HUES6 (cell line): ENCODE measurements at regions not wholly inside any gene's neighbourhood (a gene's known extent, or its start where the extent isn't known, plus 50 kb on each side); places are given as distances from the start of the nearest gene placed in this dataset.

Experiments
- H3K27ac ChIP-seq: 2 replicates; pipeline ENCODE4 v1.7.0; 2013; ENCODE audit warnings: low read depth, mild to moderate bottlenecking, low read length, inconsistent platforms
- H3K27me3 ChIP-seq: 2 replicates; pipeline ENCODE4 v1.6.1; 2013; ENCODE audit warnings: low read length; ENCODE audit not compliant: control insufficient read depth, insufficient read depth
- H3K36me3 ChIP-seq: 2 replicates; pipeline ENCODE4 v1.6.1; 2013; ENCODE audit warnings: low read length; ENCODE audit not compliant: control insufficient read depth, insufficient read depth
- H3K4me1 ChIP-seq: 2 replicates; pipeline ENCODE4 v1.6.1; 2013; ENCODE audit warnings: low read length; ENCODE audit not compliant: control insufficient read depth, insufficient read depth
- H3K4me3 ChIP-seq: 2 replicates; pipeline ENCODE4 v1.5.1; 2013; ENCODE audit warnings: low read depth, low read length
- H3K9ac ChIP-seq: one replicate; pipeline ENCODE4 v1.6.1; 2013; ENCODE audit warnings: mild to moderate bottlenecking, low read length
- H3K9me3 ChIP-seq: 2 replicates; pipeline ENCODE4 v1.6.1; 2013; ENCODE audit warnings: low read depth, low read length; ENCODE audit not compliant: control insufficient read depth, insufficient read depth

GRCh38 chr4:186917136-186917535 is 193.5 kb upstream of the FAT1 start:
- H3K27me3 ChIP-seq = no peaks in the 10 kb centered on the region
- no peaks in the 10 kb centered on the region for H3K36me3 ChIP-seq
- no peak overlapping the region for H3K9ac ChIP-seq
- H3K4me1 ChIP-seq = peaks cover 3% of the 10 kb centered on the region
- no peak overlapping the region for H3K4me3 ChIP-seq
- H3K9me3 ChIP-seq = no peaks in the 10 kb centered on the region
- H3K27ac ChIP-seq = no peak overlapping the region

GRCh38 chr4:186918466-186918865 is 194.8 kb upstream of the FAT1 start:
- H3K4me1 ChIP-seq = peaks cover 3% of the 10 kb centered on the region
- H3K9ac ChIP-seq = no peak overlapping the region

DNA sequence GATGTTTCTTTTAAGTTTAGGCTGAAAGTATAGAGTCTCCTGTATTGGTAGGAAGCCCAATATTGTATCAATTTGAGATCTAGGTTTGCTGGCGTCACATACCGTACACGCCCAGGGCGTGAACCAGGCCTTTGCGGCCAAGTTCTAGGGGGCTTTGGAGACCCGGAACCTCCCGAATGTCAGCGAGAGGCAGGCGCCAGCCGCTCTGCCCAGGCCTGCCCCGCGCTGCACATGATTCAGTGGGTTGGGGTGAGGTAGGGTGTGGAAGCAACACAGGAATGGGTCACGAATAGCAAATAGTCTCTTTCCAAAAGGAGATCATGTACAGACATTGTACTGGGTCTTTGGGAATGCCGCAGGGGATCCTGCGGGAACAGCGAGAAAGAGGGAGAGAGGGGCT is 195.7 kb upstream of the FAT1 start:
- Histone ChIP-seq H3K4me1 (peaks cover 3% of the 10 kb centered on the region), H3K36me3 (no peaks in the 10 kb centered on the region), H3K9ac (no peak overlapping the region), H3K27ac (no peak overlapping the region), H3K9me3 (no peaks in the 10 kb centered on the region), H3K4me3 (no peak overlapping the region), H3K27me3 (no peaks in the 10 kb centered on the region)

More at GRCh38 chr4:186918466-186918865, 194.8 kb upstream of the FAT1 start:
- H3K9me3 ChIP-seq = no peaks in the 10 kb centered on the region
- H3K27ac ChIP-seq = no peak overlapping the region
- H3K4me3 ChIP-seq = no peak overlapping the region
- H3K36me3 ChIP-seq = no peaks in the 10 kb centered on the region
- no peaks in the 10 kb centered on the region for H3K27me3 ChIP-seq

- Histone ChIP-seq H3K4me1 (no peaks in the 10 kb centered on the region), H3K27ac (no peak overlapping the region), H3K9ac (no peak overlapping the region), H3K36me3 (no peaks in the 10 kb centered on the region), H3K9me3 (no peaks in the 10 kb centered on the region), H3K4me3 (no peak overlapping the region), H3K27me3 (no peaks in the 10 kb centered on the region)
Observed at GRCh38 chr4:186920483-186920882, 196.8 kb upstream of the FAT1 start.

DNA sequence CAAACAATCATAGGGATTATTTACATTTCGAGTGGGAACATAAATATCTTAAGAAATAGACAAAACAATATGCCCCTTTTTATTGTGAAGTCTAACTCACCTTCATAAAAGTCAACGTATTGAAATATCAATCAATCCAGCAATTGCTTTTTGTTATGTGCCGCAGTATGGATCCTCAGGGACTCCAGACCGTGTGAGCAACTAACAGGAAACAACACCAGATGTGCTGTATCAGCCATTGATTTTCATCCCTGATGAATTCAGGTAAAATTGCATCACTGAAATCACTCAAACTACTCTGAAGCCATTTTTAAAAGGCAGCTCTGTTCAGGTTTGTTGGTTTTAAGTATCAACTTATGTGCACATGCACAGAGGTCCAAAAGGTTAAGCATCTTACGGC is 197.3 kb upstream of the FAT1 start:
- Histone ChIP-seq H3K9ac (no peak overlapping the region), H3K4me1 (no peaks in the 10 kb centered on the region), H3K9me3 (no peaks in the 10 kb centered on the region), H3K36me3 (no peaks in the 10 kb centered on the region), H3K27me3 (no peaks in the 10 kb centered on the region), H3K4me3 (no peak overlapping the region), H3K27ac (no peak overlapping the region)

- Histone ChIP-seq H3K27ac (no peak overlapping the region), H3K4me1 (no peaks in the 10 kb centered on the region), H3K9ac (no peak overlapping the region), H3K4me3 (no peak overlapping the region), H3K36me3 (no peaks in the 10 kb centered on the region), H3K9me3 (no peaks in the 10 kb centered on the region), H3K27me3 (no peaks in the 10 kb centered on the region)
Observed at GRCh38 chr4:186924723-186925122, 201.1 kb upstream of the FAT1 start.

DNA sequence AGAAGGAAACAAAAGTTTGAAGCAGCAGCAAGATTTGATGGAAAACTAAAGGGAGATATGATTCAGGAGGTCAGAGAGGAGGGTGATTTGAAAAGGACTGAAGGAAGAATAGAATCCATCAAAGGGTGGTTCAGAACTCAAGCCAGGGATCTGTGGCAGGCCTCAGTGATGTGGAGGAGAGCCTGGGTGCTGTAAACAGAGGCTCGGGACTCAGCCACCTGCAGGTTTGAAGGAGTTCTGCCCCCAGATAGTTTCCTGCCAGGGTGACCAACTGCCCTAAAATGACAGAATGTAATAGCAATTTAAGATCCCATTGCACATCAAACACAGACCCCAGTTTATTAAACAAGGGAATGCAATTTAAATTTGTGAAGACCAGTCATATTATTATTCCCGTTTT is 204.0 kb upstream of the FAT1 start:
- Histone ChIP-seq H3K4me1 (no peaks in the 10 kb centered on the region), H3K9ac (no peak overlapping the region), H3K27ac (no peak overlapping the region), H3K9me3 (peaks cover 2% of the 10 kb centered on the region; the same call in 1 of the 2 replicates), H3K27me3 (no peaks in the 10 kb centered on the region), H3K36me3 (no peaks in the 10 kb centered on the region), H3K4me3 (no peak overlapping the region)

GRCh38 chr4:186930024-186930423 is 206.4 kb upstream of the FAT1 start:
- Histone ChIP-seq H3K4me1 (no peaks in the 10 kb centered on the region), H3K9ac (no peak overlapping the region), H3K4me3 (no peak overlapping the region), H3K27me3 (no peaks in the 10 kb centered on the region), H3K27ac (no peak overlapping the region), H3K36me3 (no peaks in the 10 kb centered on the region), H3K9me3 (peaks cover 2% of the 10 kb centered on the region; the same call in 1 of the 2 replicates)

DNA sequence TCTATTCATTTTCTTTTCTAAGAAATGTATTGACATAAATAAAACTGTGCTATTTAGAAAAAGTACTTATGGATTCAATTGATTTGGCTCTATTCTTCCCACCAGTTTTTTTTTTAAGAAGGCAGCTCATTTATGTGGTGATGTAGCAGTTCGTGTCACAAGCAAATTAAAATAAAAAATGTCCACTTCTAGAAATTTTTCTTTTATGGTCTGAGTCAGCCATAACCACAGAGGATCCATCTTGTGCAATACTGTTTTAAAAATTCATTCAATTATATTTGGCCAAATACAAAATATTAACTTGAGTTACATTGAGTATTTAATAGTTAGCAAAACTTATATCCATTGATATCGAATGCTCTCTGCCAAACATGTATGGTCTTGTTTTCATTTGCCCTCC is 207.9 kb upstream of the FAT1 start:
- H3K36me3 ChIP-seq = no peaks in the 10 kb centered on the region
- no peak overlapping the region for H3K4me3 ChIP-seq
- no peak overlapping the region for H3K27ac ChIP-seq
- H3K27me3 ChIP-seq = no peaks in the 10 kb centered on the region
- H3K9ac ChIP-seq = no peak overlapping the region
- H3K9me3 ChIP-seq = peaks cover 2% of the 10 kb centered on the region; the same call in 1 of the 2 replicates
- H3K4me1 ChIP-seq = no peaks in the 10 kb centered on the region

DNA sequence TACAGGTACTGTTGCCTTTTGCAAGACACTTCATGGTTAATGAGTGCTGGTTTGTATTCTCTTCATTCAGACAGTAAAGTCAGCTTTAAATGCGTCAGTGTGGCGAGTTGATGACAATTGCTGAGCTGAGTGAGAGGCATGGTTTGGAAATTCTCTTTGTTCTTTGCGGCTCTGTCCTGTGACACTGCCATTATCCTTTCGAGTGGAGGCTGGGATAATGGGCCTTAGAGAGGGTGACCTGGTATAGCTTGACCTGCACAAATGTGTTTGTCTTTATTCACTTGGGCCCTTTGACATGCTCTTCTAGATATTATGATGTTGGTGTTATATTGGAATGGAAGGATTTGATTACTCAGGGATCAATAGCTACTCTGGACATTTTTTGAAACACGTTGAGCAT is 208.5 kb upstream of the FAT1 start:
- H3K27ac ChIP-seq = no peak overlapping the region
- no peak overlapping the region for H3K9ac ChIP-seq
- no peak overlapping the region for H3K4me3 ChIP-seq
- H3K36me3 ChIP-seq = no peaks in the 10 kb centered on the region
- no peaks in the 10 kb centered on the region for H3K27me3 ChIP-seq
- peaks cover 2% of the 10 kb centered on the region; the same call in 1 of the 2 replicates for H3K9me3 ChIP-seq
- no peaks in the 10 kb centered on the region for H3K4me1 ChIP-seq

DNA sequence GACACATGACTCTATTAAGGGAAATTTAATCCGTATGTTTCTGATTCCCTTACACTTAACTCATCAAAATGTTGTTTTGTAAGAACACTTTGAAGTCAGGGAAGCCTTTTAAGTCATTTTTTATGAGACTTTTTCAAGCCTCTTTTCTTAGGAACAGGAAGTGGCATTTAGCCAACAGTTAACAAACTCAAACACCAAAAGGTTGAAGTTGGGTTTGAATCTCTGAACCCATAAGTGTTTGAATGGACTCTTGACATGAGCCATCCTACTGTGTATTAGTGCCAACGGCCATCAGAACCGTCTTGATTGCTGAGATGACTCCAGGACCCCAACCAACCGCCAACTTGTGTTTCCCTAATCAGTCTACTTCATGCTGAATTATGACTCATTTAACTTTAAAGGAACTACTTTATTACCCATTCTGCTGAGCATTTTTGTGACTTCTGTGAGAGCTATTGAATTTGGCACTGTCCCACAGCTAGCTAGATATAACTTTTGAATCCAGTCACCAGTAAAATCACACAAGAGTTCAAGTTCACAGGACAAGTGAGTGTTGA is 209.1 kb upstream of the FAT1 start:
- Histone ChIP-seq H3K4me3 (no peak overlapping the region), H3K27ac (no peak overlapping the region), H3K9me3 (peaks cover 2% of the 10 kb centered on the region; the same call in 1 of the 2 replicates), H3K36me3 (no peaks in the 10 kb centered on the region), H3K9ac (no peak overlapping the region), H3K27me3 (no peaks in the 10 kb centered on the region), H3K4me1 (no peaks in the 10 kb centered on the region)

DNA sequence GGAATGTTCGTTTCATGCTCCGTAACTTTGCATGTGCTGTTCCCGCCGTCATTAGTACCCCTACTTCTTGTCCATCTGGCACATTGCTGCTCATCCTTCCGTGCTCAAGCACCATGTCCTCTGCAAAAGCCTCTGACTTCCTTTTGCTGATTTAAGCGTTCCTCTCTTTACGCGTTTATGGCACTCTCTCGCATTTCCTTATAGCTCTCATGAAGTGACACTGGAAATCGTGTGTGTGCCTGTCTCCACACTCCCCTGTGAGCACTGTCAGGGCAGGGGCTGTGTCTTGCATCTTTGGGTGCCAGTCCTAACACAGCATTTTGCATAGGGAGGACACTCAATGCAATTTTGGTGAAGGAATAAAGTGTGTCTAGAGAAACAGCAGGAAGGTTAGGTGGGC is 210.6 kb upstream of the FAT1 start:
- no peaks in the 10 kb centered on the region for H3K27me3 ChIP-seq

More for the DNA sequence above, 210.6 kb upstream of the FAT1 start:
- H3K4me1 ChIP-seq = 0 out of 2 replicates have a peak, but pooled peaks cover 5% of the 10 kb centered on the region
- H3K4me3 ChIP-seq = no peak overlapping the region
- no peak overlapping the region for H3K27ac ChIP-seq
- no peaks in the 10 kb centered on the region for H3K36me3 ChIP-seq
- H3K9ac ChIP-seq = no peak overlapping the region
- peaks cover 2% of the 10 kb centered on the region; the same call in 1 of the 2 replicates for H3K9me3 ChIP-seq
